ENCODE measurements at regions not wholly inside any gene's neighbourhood (a gene's known extent, or its start where the extent isn't known, plus 50 kb on each side); places are given as distances from the start of the nearest gene placed in this dataset.

- Histone ChIP-seq H2AFZ (ENCODE audit: low read depth, low read length, severe bottlenecking) (no peak overlapping the region), H3K9me3 (ENCODE audit: insufficient read depth, low read length) (no peaks in the 10 kb centered on the region), H3K4me2 (ENCODE audit: low read depth, low read length, poor library complexity, severe bottlenecking) (no peak overlapping the region), H3K36me3 (ENCODE audit: low read length) (no peaks in the 10 kb centered on the region), H3K27me3 (ENCODE audit: low read length) (no peaks in the 10 kb centered on the region), H3K79me2 (ENCODE audit: insufficient read depth, low read length) (no peaks in the 10 kb centered on the region), H3F3A (ENCODE audit: insufficient read depth) (no peaks in the 10 kb centered on the region), H3K27ac (ENCODE audit: low read depth, low read length) (no peak overlapping the region), H3K4me3 (ENCODE audit: insufficient read depth, low read length, poor library complexity, severe bottlenecking) (no peak overlapping the region), H4K20me1 (ENCODE audit: low read depth, low read length) (no peaks in the 10 kb centered on the region), H3K9ac (ENCODE audit: low read length) (no peak overlapping the region), H3K9me2 (replicated peaks; ENCODE audit: insufficient read depth, low read length) (no peaks in the 10 kb centered on the region)
- TF ChIP-seq CTCF (IDR thresholded peaks at IDR 0.05; ENCODE audit: insufficient read depth, low read length, poor library complexity, severe bottlenecking) (no peak), EZH2phosphoT487 (conservative IDR thresholded peaks at IDR 0.05; ENCODE audit: low read length) (no peak)
Observed at GRCh38 chr1:108079440-108080025, 114.6 kb upstream of the VAV3 start.

- Histone ChIP-seq H3K9me2 (replicated peaks; ENCODE audit: insufficient read depth, low read length) (no peaks in the 10 kb centered on the region), H3K9ac (ENCODE audit: low read length) (no peak overlapping the region), H3F3A (ENCODE audit: insufficient read depth) (no peaks in the 10 kb centered on the region), H3K27me3 (ENCODE audit: low read length) (no peaks in the 10 kb centered on the region), H3K27ac (ENCODE audit: low read depth, low read length) (no peak overlapping the region), H2AFZ (ENCODE audit: low read depth, low read length, severe bottlenecking) (peak overlapping the region; percentile 7), H3K9me3 (ENCODE audit: insufficient read depth, low read length) (no peaks in the 10 kb centered on the region), H3K79me2 (ENCODE audit: insufficient read depth, low read length) (no peaks in the 10 kb centered on the region), H3K36me3 (ENCODE audit: low read length) (no peaks in the 10 kb centered on the region), H3K4me3 (ENCODE audit: insufficient read depth, low read length, poor library complexity, severe bottlenecking) (no peak overlapping the region), H3K4me2 (ENCODE audit: low read depth, low read length, poor library complexity, severe bottlenecking) (no peak overlapping the region), H4K20me1 (ENCODE audit: low read depth, low read length) (no peaks in the 10 kb centered on the region)
- TF ChIP-seq EZH2phosphoT487 (conservative IDR thresholded peaks at IDR 0.05; ENCODE audit: low read length) (no peak), CTCF (IDR thresholded peaks at IDR 0.05; ENCODE audit: insufficient read depth, low read length, poor library complexity, severe bottlenecking) (no peak)
Observed at GRCh38 chr1:108077991-108078390, 113.0 kb upstream of the VAV3 start.

DNA sequence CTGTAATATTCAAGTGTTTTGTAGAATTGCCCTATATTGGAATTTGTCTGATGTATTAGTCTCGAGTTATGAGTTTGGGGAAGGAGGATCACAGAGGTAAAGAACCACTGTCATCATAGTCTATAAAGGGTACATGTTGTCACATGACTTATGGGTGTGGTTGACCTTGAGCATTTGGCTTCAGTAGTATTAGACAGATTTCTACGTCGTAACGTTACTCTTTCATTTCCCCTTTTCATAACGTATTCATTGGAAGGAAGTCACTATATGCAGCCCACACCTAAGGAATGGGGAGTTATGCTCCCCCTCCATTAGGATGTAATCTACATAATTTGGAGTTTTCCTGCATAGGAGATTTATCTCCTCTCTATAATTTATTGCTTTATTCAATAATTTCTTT, 110.1 kb upstream of the VAV3 start:
- H3K4me2 ChIP-seq (ENCODE audit: low read depth, low read length, poor library complexity, severe bottlenecking) = peak overlapping the region; percentile 20
- H3K36me3 ChIP-seq (ENCODE audit: low read length) = no peaks in the 10 kb centered on the region
- peak overlapping the region; percentile 22 for H2AFZ ChIP-seq (ENCODE audit: low read depth, low read length, severe bottlenecking)
- no peaks in the 10 kb centered on the region for H3K79me2 ChIP-seq (ENCODE audit: insufficient read depth, low read length)
- no peak overlapping the region for H3K27ac ChIP-seq (ENCODE audit: low read depth, low read length)
- no peaks in the 10 kb centered on the region for H3K27me3 ChIP-seq (ENCODE audit: low read length)
- H3K9ac ChIP-seq (ENCODE audit: low read length) = no peak overlapping the region
- H4K20me1 ChIP-seq (ENCODE audit: low read depth, low read length) = no peaks in the 10 kb centered on the region
- H3K9me3 ChIP-seq (ENCODE audit: insufficient read depth, low read length) = no peaks in the 10 kb centered on the region
- TF ChIP-seq CTCF (IDR thresholded peaks at IDR 0.05; ENCODE audit: insufficient read depth, low read length, poor library complexity, severe bottlenecking) (no peak), EZH2phosphoT487 (conservative IDR thresholded peaks at IDR 0.05; ENCODE audit: low read length) (no peak)
- H3K4me3 ChIP-seq (ENCODE audit: insufficient read depth, low read length, poor library complexity, severe bottlenecking) = no peak overlapping the region
- no peaks in the 10 kb centered on the region for H3F3A ChIP-seq (ENCODE audit: insufficient read depth)
- H3K9me2 ChIP-seq (replicated peaks; ENCODE audit: insufficient read depth, low read length) = no peaks in the 10 kb centered on the region
